ENCODE measurements at regions not wholly inside any gene's neighbourhood (a gene's known extent, or its start where the extent isn't known, plus 50 kb on each side); places are given as distances from the start of the nearest gene placed in this dataset.

GRCh38 chr2:48232351-48232750 lies 82.1 kb upstream of the FOXN2 start:
- Histone ChIP-seq H3K27ac (ENCODE audit: extremely low read length, insufficient read depth, low read length) (no peak overlapping the region), H3K4me2 (ENCODE audit: low read depth, low read length) (no peak overlapping the region), H2AFZ (ENCODE audit: low read length) (no peak overlapping the region), H3K9me3 (ENCODE audit: low read length) (no peaks in the 10 kb centered on the region), H3K27me3 (ENCODE audit: control insufficient read depth in 1 of 2, insufficient read depth in 2 of 2, low read length in 2 of 2) (no peaks in the 10 kb centered on the region), H4K20me1 (ENCODE audit: insufficient read depth, low read length) (no peaks in the 10 kb centered on the region), H3K4me1 (ENCODE audit: insufficient read depth, low read length) (peaks cover 62% of the 10 kb centered on the region), H3K4me3 (replicated peaks in 1 of 3; ENCODE audit: insufficient read depth in 1 of 3, low read depth in 2 of 3, low read length in 3 of 3) (no peak overlapping the region), H3K79me2 (ENCODE audit: insufficient read depth, low read length) (no peaks in the 10 kb centered on the region), H3K36me3 (replicated peaks in 1 of 2; ENCODE audit: control insufficient read depth in 1 of 2, insufficient read depth in 2 of 2, low read length in 2 of 2) (no peaks in the 10 kb centered on the region), H3K9ac (ENCODE audit: insufficient read depth, low read depth, low read length) (no peak overlapping the region)
- ChIA-PET POLR2A (no interaction called here), CTCF (ENCODE audit: low intra/inter-chr PET ratio, low total read pairs) (no interaction called here)
- no TSS peak for BruUV-seq (replicated peaks)
- DNase-seq (ENCODE audit: low spot score): no peak
- 81% methylated on average over 6 of the region's 6 CpGs for WGBS (ENCODE audit: low lambda C conversion rate)
- FAIRE-seq: no peak
- in situ Hi-C loops (cut with HindIII; ENCODE audit: extremely low pct_ligation_motif_present, low pct_unique_long_range_greater_than_20kb): no loop called here
- intact Hi-C loops (cut with micrococcal nuclease; ENCODE audit: unreplicated experiment): no loop called here
- ATAC-seq: no peak
- no peak for TF ChIP-seq ELF1 (CRISPR knock-in tag; IDR thresholded peaks at IDR 0.05)
- TF ChIP-seq, protein P1, sequence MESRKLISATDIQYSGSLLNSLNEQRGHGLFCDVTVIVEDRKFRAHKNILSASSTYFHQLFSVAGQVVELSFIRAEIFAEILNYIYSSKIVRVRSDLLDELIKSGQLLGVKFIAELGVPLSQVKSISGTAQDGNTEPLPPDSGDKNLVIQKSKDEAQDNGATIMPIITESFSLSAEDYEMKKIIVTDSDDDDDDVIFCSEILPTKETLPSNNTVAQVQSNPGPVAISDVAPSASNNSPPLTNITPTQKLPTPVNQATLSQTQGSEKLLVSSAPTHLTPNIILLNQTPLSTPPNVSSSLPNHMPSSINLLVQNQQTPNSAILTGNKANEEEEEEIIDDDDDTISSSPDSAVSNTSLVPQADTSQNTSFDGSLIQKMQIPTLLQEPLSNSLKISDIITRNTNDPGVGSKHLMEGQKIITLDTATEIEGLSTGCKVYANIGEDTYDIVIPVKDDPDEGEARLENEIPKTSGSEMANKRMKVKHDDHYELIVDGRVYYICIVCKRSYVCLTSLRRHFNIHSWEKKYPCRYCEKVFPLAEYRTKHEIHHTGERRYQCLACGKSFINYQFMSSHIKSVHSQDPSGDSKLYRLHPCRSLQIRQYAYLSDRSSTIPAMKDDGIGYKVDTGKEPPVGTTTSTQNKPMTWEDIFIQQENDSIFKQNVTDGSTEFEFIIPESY (CRISPR knock-in tag; IDR thresholded peaks at IDR 0.05): 0 out of 2 replicates have a peak, but pooled peaks have one; percentile 49

DNA sequence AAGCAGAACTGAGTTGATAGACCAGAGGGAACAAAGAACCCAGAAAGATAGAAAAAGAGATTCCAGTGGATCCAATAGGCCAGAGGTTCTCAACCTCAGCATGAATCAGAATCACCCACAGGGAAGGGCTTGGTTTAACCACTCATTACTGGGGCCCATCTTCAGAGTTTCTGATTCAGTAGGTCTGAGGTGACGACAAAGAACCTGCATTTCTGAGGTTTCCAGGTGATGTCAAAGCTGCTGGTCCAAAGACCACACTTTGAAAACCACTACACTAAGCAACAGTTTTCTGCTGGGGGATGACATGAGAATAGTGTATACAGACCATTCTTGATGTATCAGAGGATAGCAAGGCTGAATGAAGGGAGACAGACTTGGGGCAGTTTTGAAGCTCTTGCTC lies 81.5 kb upstream of the FOXN2 start:
- no peak overlapping the region for H3K27ac ChIP-seq (ENCODE audit: extremely low read length, insufficient read depth, low read length)
- peak overlapping the region; percentile 7 for H2AFZ ChIP-seq (ENCODE audit: low read length)
- no peaks in the 10 kb centered on the region for H4K20me1 ChIP-seq (ENCODE audit: insufficient read depth, low read length)
- TF ChIP-seq MED1 (CRISPR knock-in tag; IDR thresholded peaks at IDR 0.05): peak; percentile 50
- TF ChIP-seq HOXA3 (CRISPR knock-in tag; IDR thresholded peaks at IDR 0.05): 0 out of 2 replicates have a peak, but pooled peaks have one; percentile 26
- 0 out of 2 replicates have a peak, but pooled peaks have one; percentile 33 for TF ChIP-seq ZNF878 (CRISPR knock-in tag; IDR thresholded peaks at IDR 0.05)
- TF ChIP-seq HMG20B (CRISPR knock-in tag; conservative IDR thresholded peaks at IDR 0.05): no peak
- 0 out of 2 replicates have a peak, but pooled peaks have one; percentile 19 for TF ChIP-seq MIER3 (CRISPR knock-in tag; IDR thresholded peaks at IDR 0.05; ENCODE audit: borderline replicate concordance)
- no peak for TF ChIP-seq ZMYM2 (CRISPR knock-in tag; IDR thresholded peaks at IDR 0.05)
- TF ChIP-seq ZBTB21 (CRISPR knock-in tag; IDR thresholded peaks at IDR 0.05): 0 out of 2 replicates have a peak, but pooled peaks have one; percentile 26
- TF ChIP-seq, protein P2, sequence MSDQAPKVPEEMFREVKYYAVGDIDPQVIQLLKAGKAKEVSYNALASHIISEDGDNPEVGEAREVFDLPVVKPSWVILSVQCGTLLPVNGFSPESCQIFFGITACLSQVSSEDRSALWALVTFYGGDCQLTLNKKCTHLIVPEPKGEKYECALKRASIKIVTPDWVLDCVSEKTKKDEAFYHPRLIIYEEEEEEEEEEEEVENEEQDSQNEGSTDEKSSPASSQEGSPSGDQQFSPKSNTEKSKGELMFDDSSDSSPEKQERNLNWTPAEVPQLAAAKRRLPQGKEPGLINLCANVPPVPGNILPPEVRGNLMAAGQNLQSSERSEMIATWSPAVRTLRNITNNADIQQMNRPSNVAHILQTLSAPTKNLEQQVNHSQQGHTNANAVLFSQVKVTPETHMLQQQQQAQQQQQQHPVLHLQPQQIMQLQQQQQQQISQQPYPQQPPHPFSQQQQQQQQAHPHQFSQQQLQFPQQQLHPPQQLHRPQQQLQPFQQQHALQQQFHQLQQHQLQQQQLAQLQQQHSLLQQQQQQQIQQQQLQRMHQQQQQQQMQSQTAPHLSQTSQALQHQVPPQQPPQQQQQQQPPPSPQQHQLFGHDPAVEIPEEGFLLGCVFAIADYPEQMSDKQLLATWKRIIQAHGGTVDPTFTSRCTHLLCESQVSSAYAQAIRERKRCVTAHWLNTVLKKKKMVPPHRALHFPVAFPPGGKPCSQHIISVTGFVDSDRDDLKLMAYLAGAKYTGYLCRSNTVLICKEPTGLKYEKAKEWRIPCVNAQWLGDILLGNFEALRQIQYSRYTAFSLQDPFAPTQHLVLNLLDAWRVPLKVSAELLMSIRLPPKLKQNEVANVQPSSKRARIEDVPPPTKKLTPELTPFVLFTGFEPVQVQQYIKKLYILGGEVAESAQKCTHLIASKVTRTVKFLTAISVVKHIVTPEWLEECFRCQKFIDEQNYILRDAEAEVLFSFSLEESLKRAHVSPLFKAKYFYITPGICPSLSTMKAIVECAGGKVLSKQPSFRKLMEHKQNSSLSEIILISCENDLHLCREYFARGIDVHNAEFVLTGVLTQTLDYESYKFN (CRISPR knock-in tag; conservative IDR thresholded peaks at IDR 0.05): peak; percentile 18; the same call in 1 of the 2 replicates
- no peak for TF ChIP-seq ZNF501 (CRISPR knock-in tag; IDR thresholded peaks at IDR 0.05)
- peak; percentile 35; the same call in 1 of the 2 replicates for TF ChIP-seq HNF4A (CRISPR knock-in tag; IDR thresholded peaks at IDR 0.05)
- H3K27me3 ChIP-seq (ENCODE audit: control insufficient read depth in 1 of 2, insufficient read depth in 2 of 2, low read length in 2 of 2): no peaks in the 10 kb centered on the region
- H3K9ac ChIP-seq (ENCODE audit: insufficient read depth, low read depth, low read length): no peak overlapping the region
- ATAC-seq (peak; percentile 17), DNase-seq (ENCODE audit: low spot score) (no peak), FAIRE-seq (no peak)
- ChIA-PET CTCF (ENCODE audit: low intra/inter-chr PET ratio, low total read pairs) (no interaction called here), POLR2A (no interaction called here)
- 67% methylated on average over 1 of the region's 1 CpG for WGBS (ENCODE audit: low lambda C conversion rate)
- in situ Hi-C loops (cut with HindIII; ENCODE audit: extremely low pct_ligation_motif_present, low pct_unique_long_range_greater_than_20kb): no loop called here
- peaks cover 63% of the 10 kb centered on the region for H3K4me1 ChIP-seq (ENCODE audit: insufficient read depth, low read length)
- intact Hi-C loops (cut with micrococcal nuclease; ENCODE audit: unreplicated experiment): no loop called here
- no peaks in the 10 kb centered on the region for H3K79me2 ChIP-seq (ENCODE audit: insufficient read depth, low read length)
- no peak overlapping the region for H3K4me2 ChIP-seq (ENCODE audit: low read depth, low read length)
- BruUV-seq (replicated peaks): no TSS peak
- H3K9me3 ChIP-seq (ENCODE audit: low read length): no peaks in the 10 kb centered on the region
- no peaks in the 10 kb centered on the region for H3K36me3 ChIP-seq (replicated peaks in 1 of 2; ENCODE audit: control insufficient read depth in 1 of 2, insufficient read depth in 2 of 2, low read length in 2 of 2)
- no peak overlapping the region for H3K4me3 ChIP-seq (replicated peaks in 1 of 3; ENCODE audit: insufficient read depth in 1 of 3, low read depth in 2 of 3, low read length in 3 of 3)
